GM12878 (cell line): ENCODE measurements at regions not wholly inside any gene's neighbourhood (a gene's known extent, or its start where the extent isn't known, plus 50 kb on each side); places are given as distances from the start of the nearest gene placed in this dataset.

Experiments used
- ATAC-seq: fragments of 200-7000 bp; cut with Tn5 transposase; 3 replicates; pipeline ENCODE4 v1.9.1; 2020; ENCODE audit warnings: mild to moderate bottlenecking, moderate library complexity
- BruUV-seq: library from RNA; stranded (reverse); fragments of 400-500 nt; replicated peaks from 2 replicates; lab custom pipeline; 2021; lab: Mats Ljungman, UMichigan
- CTCF ChIA-PET: fragments of 300-600 bp; sonication (Branson Sonifier 250); formaldehyde crosslinking; extraction: SDS; loops from one replicate; lab custom pipeline; 2021; ENCODE audit warnings: inconsistent platforms; lab: Yijun Ruan, JAX
- POLR2A ChIA-PET: fragments of 350-600 bp; formaldehyde crosslinking; extraction: SDS; loops from one replicate; lab custom pipeline; 2021; ENCODE audit warnings: inconsistent platforms; lab: Charles Lee
- RAD21 ChIA-PET: fragments of 300-600 bp; sonication (Branson Sonifier 250); formaldehyde crosslinking; loops from one replicate; lab custom pipeline; 2023; ENCODE audit warnings: antibody characterized with exemption; ENCODE audit not compliant: unreplicated experiment; lab: Charles Lee
- SMC1A ChIA-PET: fragments of 300-600 bp; sonication (Branson Sonifier 250); formaldehyde crosslinking; loops from one replicate; lab custom pipeline; 2023; ENCODE audit not compliant: unreplicated experiment, uncharacterized antibody; lab: Charles Lee
- DNase-seq: peaks from one replicate; pipeline ENCODE4 v3.0.0-alpha.2; 2011; ENCODE audit warnings: low read depth, low spot score
- FAIRE-seq: peaks from 3 replicates; lab custom pipeline; 2011; peaks lifted over from hg19 to GRCh38; lab: Jason Lieb, UNC
- H2AFZ ChIP-seq: 2 replicates; pipeline ENCODE4 v1.6.0; 2011; ENCODE audit warnings: low read depth, low read length, control low read depth; ENCODE audit not compliant: control insufficient read depth
- H3K27ac ChIP-seq: 2 replicates; pipeline ENCODE4 v1.5.1; 2011; ENCODE audit warnings: control low read depth; ENCODE audit not compliant: control insufficient read depth, insufficient read depth
- H3K27me3 ChIP-seq, 2 experiments: replicated peaks in 1 of 2; 2 replicates each; pipeline versions ENCODE4 v1.6.0 to v1.6.1; 2011; ENCODE audit warnings: low read length in 1 of 2; ENCODE audit not compliant: control insufficient read depth in 2 of 2, insufficient read depth in 2 of 2
- H3K36me3 ChIP-seq, 2 experiments: 2 replicates each; pipeline ENCODE4 v1.5.1; 2011; ENCODE audit warnings: low read length in 1 of 2; ENCODE audit not compliant: control insufficient read depth in 2 of 2, insufficient read depth in 2 of 2
- H3K4me1 ChIP-seq: 2 replicates; pipeline ENCODE4 v1.6.1; 2011; ENCODE audit warnings: mild to moderate bottlenecking, low read length, moderate library complexity, mixed read lengths; ENCODE audit not compliant: control insufficient read depth, insufficient read depth
- H3K4me2 ChIP-seq: 2 replicates; pipeline ENCODE4 v1.6.0; 2011; ENCODE audit warnings: control low read depth; ENCODE audit not compliant: control insufficient read depth, insufficient read depth
- H3K4me3 ChIP-seq: fragments of 200-600 bp; sonication (generic); 2 replicates; pipeline ENCODE4 v1.5.1; 2016
- H3K79me2 ChIP-seq: 2 replicates; pipeline ENCODE4 v1.6.0; 2011; ENCODE audit warnings: low read length; ENCODE audit not compliant: control insufficient read depth, insufficient read depth
- H3K9ac ChIP-seq: 2 replicates; pipeline ENCODE4 v1.8.0; 2011; ENCODE audit warnings: low read length, control low read depth, mixed read lengths; ENCODE audit not compliant: control insufficient read depth, insufficient read depth
- H3K9me3 ChIP-seq: replicated peaks from 3 replicates; pipeline ENCODE4 v1.5.1; 2011; ENCODE audit warnings: mild to moderate bottlenecking, low read length; ENCODE audit not compliant: control insufficient read depth, insufficient read depth
- H4K20me1 ChIP-seq: 2 replicates; pipeline ENCODE4 v1.6.0; 2011; ENCODE audit not compliant: control insufficient read depth, insufficient read depth
- ATF7 ChIP-seq: fragments of 450-650 bp; IDR thresholded peaks from 2 replicates; pipeline ENCODE4 v1.6.1; 2016; ENCODE audit warnings: low read depth, mild to moderate bottlenecking
- BCL11A ChIP-seq: IDR thresholded peaks from 2 replicates; pipeline ENCODE4 v1.6.1; 2011; ENCODE audit warnings: low read depth, low read length
- BHLHE40 ChIP-seq, 2 experiments: fragments of 450-650 bp in 1 of 2; IDR thresholded peaks; 2 replicates each; pipeline ENCODE4 v1.6.1; 2011 to 2017; ENCODE audit warnings: low read depth in 2 of 2, borderline replicate concordance in 1 of 2, improper control_type of control experiment in 1 of 2, low read length in 1 of 2, mild to moderate bottlenecking in 1 of 2
- EP300 ChIP-seq, 2 experiments: fragments of 150-350 bp in 1 of 2; IDR thresholded peaks; 2 replicates each; pipeline ENCODE4 v1.6.1; 2011 to 2012; ENCODE audit warnings: low read depth in 2 of 2, low read length in 2 of 2, borderline replicate concordance in 1 of 2, improper control_type of control experiment in 1 of 2, inconsistent platforms in 1 of 2; ENCODE audit not compliant: control insufficient read depth in 1 of 2
- ETV6 ChIP-seq, 2 experiments: fragments of 450-650 bp in 1 of 2; IDR thresholded peaks in 1 of 2; conservative IDR thresholded peaks in 1 of 2; 2 replicates each; pipeline ENCODE4 v1.6.1; 2014; ENCODE audit warnings: antibody characterized with exemption in 1 of 2, borderline replicate concordance in 1 of 2, low read depth in 1 of 2, mild to moderate bottlenecking in 1 of 2, moderate library complexity in 1 of 2
- FOS ChIP-seq: IDR thresholded peaks from 3 replicates; pipeline ENCODE4 v1.6.1; 2011; ENCODE audit warnings: borderline replicate concordance; ENCODE audit not compliant: insufficient read length; ENCODE audit errors: extremely low read depth
- HCFC1 ChIP-seq: fragments of 150-350 bp; IDR thresholded peaks from 2 replicates; pipeline ENCODE4 v1.6.1; 2014; ENCODE audit warnings: low read length
- HDAC2 ChIP-seq: fragments of 200-600 bp; sonication (generic); IDR thresholded peaks from 2 replicates; pipeline ENCODE4 v1.6.1; 2017
- IRF3 ChIP-seq: fragments of 450-650 bp; IDR thresholded peaks from 2 replicates; pipeline ENCODE4 v1.6.1; 2014; ENCODE audit warnings: mild to moderate bottlenecking
- KDM1A ChIP-seq: fragments of 200-600 bp; sonication (generic); IDR thresholded peaks from 2 replicates; pipeline ENCODE4 v1.6.1; 2016; ENCODE audit warnings: borderline replicate concordance
- LARP7 ChIP-seq: fragments of 450-650 bp; IDR thresholded peaks from 2 replicates; pipeline ENCODE4 v1.6.1; 2017; ENCODE audit warnings: mild to moderate bottlenecking
- MYB ChIP-seq: fragments of 150-350 bp; IDR thresholded peaks from 2 replicates; pipeline ENCODE4 v1.6.1; 2014; ENCODE audit warnings: mild to moderate bottlenecking, low read depth, low read length, borderline replicate concordance
- MYC ChIP-seq: IDR thresholded peaks from 2 replicates; pipeline ENCODE4 v1.6.1; 2011; ENCODE audit warnings: mild to moderate bottlenecking, low read length, moderate library complexity, inconsistent platforms; ENCODE audit not compliant: insufficient read depth, insufficient replicate concordance, insufficient read length, severe bottlenecking
- RAD21 ChIP-seq: IDR thresholded peaks from 2 replicates; pipeline ENCODE4 v1.6.1; 2011; ENCODE audit warnings: mild to moderate bottlenecking, low read depth, low read length, moderate library complexity; ENCODE audit not compliant: insufficient read depth
- RELA ChIP-seq: fragments of 450-650 bp; IDR thresholded peaks from 2 replicates; pipeline ENCODE4 v1.8.0; 2014; ENCODE audit warnings: borderline replicate concordance; ENCODE audit not compliant: partially characterized antibody
- SMAD1 ChIP-seq: fragments of 450-650 bp; IDR thresholded peaks from 2 replicates; pipeline ENCODE4 v1.6.1; 2018; ENCODE audit warnings: mild to moderate bottlenecking, low read depth; ENCODE audit not compliant: partially characterized antibody
- USF2 ChIP-seq: IDR thresholded peaks from 2 replicates; pipeline ENCODE4 v1.6.1; 2011; ENCODE audit warnings: low read depth, low read length, improper control_type of control experiment, borderline replicate concordance
- YBX1 ChIP-seq: fragments of 450-650 bp; IDR thresholded peaks from 2 replicates; pipeline ENCODE4 v1.6.1; 2016; ENCODE audit warnings: antibody characterized with exemption
- ZBTB11 ChIP-seq: fragments of 450-650 bp; formaldehyde crosslinking; IDR thresholded peaks from 2 replicates; pipeline ENCODE4 v1.5.0; 2022; ENCODE audit warnings: mild to moderate bottlenecking, missing genetic modification characterization
- WGBS: methylation state at CpG from one replicate; pipeline ENCODE4 v1.1.6; 2016; ENCODE audit warnings: low lambda C conversion rate; ENCODE audit not compliant: insufficient replicate concordance, insufficient coverage; ENCODE audit errors: missing lambda C conversion rate; 5-methylcytosine and 5-hydroxymethylcytosine counted together
- in situ Hi-C: fragments of 300-500 bp; cut with MboI; formaldehyde crosslinking; loops from 9 replicates; pipeline ENCODE4 v1.14.3; 2018; ENCODE audit warnings: mixed read lengths
- intact Hi-C: fragments of 100-400 bp; cut with micrococcal nuclease; formaldehyde crosslinking; loops from one replicate; pipeline ENCODE4 v1.14.2; 2022; ENCODE audit not compliant: unreplicated experiment

GRCh38 chr21:25175938-25176337, 431.3 kb downstream of the MRPL39 start:
- ATAC-seq (peak; percentile 73), FAIRE-seq (peak; percentile 54), DNase-seq (no peak)
- SMC1A ChIA-PET: interaction anchor here (0.9 to 2.8 kb wide), 5 partner anchors 11 to 222 kb away, joined by 3 to 33 read pairs (median 6); no protein-coding TSS in a partner anchor
- CTCF ChIA-PET: interaction anchor here (1.3 to 2.2 kb wide), 3 partner anchors 10 to 123 kb away, joined by 5 to 14 read pairs (median 7); no protein-coding TSS in a partner anchor
- Histone ChIP-seq H4K20me1 (no peaks in the 10 kb centered on the region), H3K9ac (no peak overlapping the region), H2AFZ (no peak overlapping the region), H3K27ac (no peak overlapping the region; the same call in 1 of the 2 replicates), H3K4me3 (no peak overlapping the region), H3K27me3 (no peaks in the 10 kb centered on the region), H3K79me2 (no peaks in the 10 kb centered on the region), H3K4me2 (peak overlapping the region; percentile 33; the same call in 1 of the 2 replicates), H3K36me3 (no peaks in the 10 kb centered on the region), H3K4me1 (peaks cover 12% of the 10 kb centered on the region), H3K9me3 (peaks cover 4% of the 10 kb centered on the region; the same call in 2 of the 3 replicates)
- RAD21 ChIA-PET: interaction anchor here (1.3 to 2.8 kb wide), 2 partner anchors 13 to 120 kb away, joined by 3 to 20 read pairs; no protein-coding TSS in a partner anchor
- intact Hi-C loops (loop anchor here (1.0 to 10.0 kb wide), 7 partner anchors 12 to 389 kb away; no protein-coding TSS in a partner anchor), in situ Hi-C loops (loop anchor here (10.0 kb wide), 1 partner anchor 281 kb away; no protein-coding TSS in a partner anchor)
- WGBS: 46% methylated on average over 2 of the region's 2 CpGs
- POLR2A ChIA-PET: interaction anchor here (0.9 kb wide), 1 partner anchor 36 kb away, joined by 3 read pairs; no protein-coding TSS in a partner anchor
- BruUV-seq: no TSS peak
- TF ChIP-seq IRF3: no peak
- TF ChIP-seq HCFC1: no peak
- TF ChIP-seq RAD21: no peak
- no peak for TF ChIP-seq HDAC2
- no peak for TF ChIP-seq ATF7
- TF ChIP-seq MYC: no peak
- TF ChIP-seq USF2: no peak
- no peak for TF ChIP-seq SMAD1
- TF ChIP-seq ETV6 (conservative IDR thresholded peaks at IDR 0.05 in 1 of 2, IDR thresholded peaks at IDR 0.05 in 1 of 2; ENCODE audit: borderline replicate concordance in 1 of 2, low read depth in 1 of 2): no peak
- no peak for TF ChIP-seq MYB
- no peak for TF ChIP-seq KDM1A
- TF ChIP-seq EP300 (IDR thresholded peaks at IDR 0.05; ENCODE audit: borderline replicate concordance in 1 of 2, control insufficient read depth in 1 of 2, low read depth in 2 of 2, low read length in 2 of 2): no peak
- no peak for TF ChIP-seq RELA
- no peak for TF ChIP-seq YBX1
- TF ChIP-seq BHLHE40 (IDR thresholded peaks at IDR 0.05; ENCODE audit: borderline replicate concordance in 1 of 2, low read depth in 2 of 2, low read length in 1 of 2): no peak
- no peak for TF ChIP-seq FOS
- no peak for TF ChIP-seq ZBTB11 (CRISPR knock-in tag)
- no peak for TF ChIP-seq BCL11A
- TF ChIP-seq LARP7: no peak
